ENCODE measurements at regions not wholly inside any gene's neighbourhood (a gene's known extent, or its start where the extent isn't known, plus 50 kb on each side); places are given as distances from the start of the nearest gene placed in this dataset.

- no peak overlapping the region for H3K4me3 ChIP-seq (ENCODE audit: low read length)
- H3K27ac Mint-ChIP-seq: no peak overlapping the region
- no peaks in the 10 kb centered on the region for H3K36me3 Mint-ChIP-seq (ENCODE audit: low read depth)
- H3K36me3 ChIP-seq (ENCODE audit: control insufficient read depth, insufficient read depth, low read length): no peaks in the 10 kb centered on the region
- WGBS, 2 experiments (ENCODE audit: insufficient coverage in 1 of 2, insufficient read length in 1 of 2): 97% methylated on average over 12 to 22 of the region's 22 CpGs
- no peak for DNase-seq
- H3K9ac ChIP-seq (ENCODE audit: extremely low read depth, low read length, poor library complexity, severe bottlenecking): no peak overlapping the region
- H3K27me3 ChIP-seq (ENCODE audit: control insufficient read depth, insufficient read depth, low read length, poor library complexity, severe bottlenecking): no peaks in the 10 kb centered on the region
- no peak overlapping the region for H3K4me3 Mint-ChIP-seq
- H3K4me1 ChIP-seq (ENCODE audit: control insufficient read depth, insufficient read depth, low read length): no peaks in the 10 kb centered on the region
- H3K9me3 Mint-ChIP-seq: no peaks in the 10 kb centered on the region
- H3K27me3 Mint-ChIP-seq (ENCODE audit: insufficient read depth): peaks cover 2% of the 10 kb centered on the region
- H3K9me3 ChIP-seq (ENCODE audit: control insufficient read depth, low read length): no peaks in the 10 kb centered on the region
- TF ChIP-seq CTCF (conservative IDR thresholded peaks at IDR 0.05): no peak
- no peaks in the 10 kb centered on the region for H3K4me1 Mint-ChIP-seq
- H3K27ac ChIP-seq (ENCODE audit: low read depth, low read length): no peak overlapping the region
Observed at GRCh38 chr20:24134930-24135329, 146.4 kb upstream of the GGTLC1 start.

GRCh38 chr20:24134284-24134683 is 145.7 kb upstream of the GGTLC1 start:
- Mint-ChIP-seq H3K4me3 (no peak overlapping the region), H3K27ac (no peak overlapping the region), H3K36me3 (ENCODE audit: low read depth) (no peaks in the 10 kb centered on the region), H3K4me1 (no peaks in the 10 kb centered on the region), H3K27me3 (ENCODE audit: insufficient read depth) (peaks cover 2% of the 10 kb centered on the region), H3K9me3 (peaks cover 1% of the 10 kb centered on the region)
- no peaks in the 10 kb centered on the region for H3K9me3 ChIP-seq (ENCODE audit: control insufficient read depth, low read length)
- no peak for DNase-seq
- no peaks in the 10 kb centered on the region for H3K27me3 ChIP-seq (ENCODE audit: control insufficient read depth, insufficient read depth, low read length, poor library complexity, severe bottlenecking)
- 91% methylated on average over 3 of the region's 3 CpGs; no CpG with 5 or more reads in 1 of the 2 experiments for WGBS, 2 experiments (ENCODE audit: insufficient coverage in 1 of 2, insufficient read length in 1 of 2)
- no peak for TF ChIP-seq CTCF (conservative IDR thresholded peaks at IDR 0.05)
- H3K9ac ChIP-seq (ENCODE audit: extremely low read depth, low read length, poor library complexity, severe bottlenecking): no peak overlapping the region
- no peak overlapping the region for H3K27ac ChIP-seq (ENCODE audit: low read depth, low read length)
- H3K36me3 ChIP-seq (ENCODE audit: control insufficient read depth, insufficient read depth, low read length): no peaks in the 10 kb centered on the region
- no peaks in the 10 kb centered on the region for H3K4me1 ChIP-seq (ENCODE audit: control insufficient read depth, insufficient read depth, low read length)
- no peak overlapping the region for H3K4me3 ChIP-seq (ENCODE audit: low read length)

GRCh38 chr20:24132246-24132645 is 143.7 kb upstream of the GGTLC1 start:
- TF ChIP-seq CTCF (conservative IDR thresholded peaks at IDR 0.05): no peak
- no peak overlapping the region for H3K4me3 Mint-ChIP-seq
- H3K36me3 Mint-ChIP-seq (ENCODE audit: low read depth): no peaks in the 10 kb centered on the region
- H3K27me3 Mint-ChIP-seq (ENCODE audit: insufficient read depth): no peaks in the 10 kb centered on the region
- Histone ChIP-seq H3K9me3 (ENCODE audit: control insufficient read depth, low read length) (no peaks in the 10 kb centered on the region), H3K9ac (ENCODE audit: extremely low read depth, low read length, poor library complexity, severe bottlenecking) (no peak overlapping the region), H3K27ac (ENCODE audit: low read depth, low read length) (no peak overlapping the region), H3K4me1 (ENCODE audit: control insufficient read depth, insufficient read depth, low read length) (no peaks in the 10 kb centered on the region), H3K36me3 (ENCODE audit: control insufficient read depth, insufficient read depth, low read length) (no peaks in the 10 kb centered on the region), H3K4me3 (ENCODE audit: low read length) (no peak overlapping the region), H3K27me3 (ENCODE audit: control insufficient read depth, insufficient read depth, low read length, poor library complexity, severe bottlenecking) (no peaks in the 10 kb centered on the region)
- H3K4me1 Mint-ChIP-seq: no peaks in the 10 kb centered on the region
- H3K27ac Mint-ChIP-seq: no peak overlapping the region
- H3K9me3 Mint-ChIP-seq: peaks cover 1% of the 10 kb centered on the region
- no peak for DNase-seq
